ES-I3 (cell line): ENCODE measurements at regions not wholly inside any gene's neighbourhood (a gene's known extent, or its start where the extent isn't known, plus 50 kb on each side); places are given as distances from the start of the nearest gene placed in this dataset.

ENCODE experiments used
- H3K36me3 ChIP-seq: 2 replicates; pipeline ENCODE4 v1.6.1; 2013; ENCODE audit warnings: mild to moderate bottlenecking, low read length, control low read depth, moderate library complexity; ENCODE audit not compliant: insufficient read depth
- H3K4me1 ChIP-seq: 2 replicates; pipeline ENCODE4 v1.6.1; 2013; ENCODE audit warnings: mild to moderate bottlenecking, control low read depth, low read length; ENCODE audit not compliant: insufficient read depth
- H3K9ac ChIP-seq: 2 replicates; pipeline ENCODE4 v1.6.1; 2013; ENCODE audit warnings: low read depth, mild to moderate bottlenecking, low read length, moderate library complexity
- H3K9me3 ChIP-seq: 2 replicates; pipeline ENCODE4 v1.6.1; 2013; ENCODE audit warnings: mild to moderate bottlenecking, low read length, moderate library complexity; ENCODE audit not compliant: control insufficient read depth, insufficient read depth

GRCh38 chr3:103904991-103905390 lies 1461.7 kb upstream of the ALCAM start:
- Histone ChIP-seq H3K36me3 (no peaks in the 10 kb centered on the region), H3K9me3 (no peaks in the 10 kb centered on the region), H3K9ac (no peak overlapping the region), H3K4me1 (no peaks in the 10 kb centered on the region)

GRCh38 chr3:103906304-103906703 lies 1460.4 kb upstream of the ALCAM start:
- Histone ChIP-seq H3K9me3 (no peaks in the 10 kb centered on the region), H3K9ac (no peak overlapping the region), H3K4me1 (no peaks in the 10 kb centered on the region), H3K36me3 (no peaks in the 10 kb centered on the region)

- Histone ChIP-seq H3K9ac (no peak overlapping the region), H3K4me1 (no peaks in the 10 kb centered on the region), H3K9me3 (no peaks in the 10 kb centered on the region), H3K36me3 (no peaks in the 10 kb centered on the region)
Measured at GRCh38 chr3:103906808-103907207, 1459.9 kb upstream of the ALCAM start.

DNA sequence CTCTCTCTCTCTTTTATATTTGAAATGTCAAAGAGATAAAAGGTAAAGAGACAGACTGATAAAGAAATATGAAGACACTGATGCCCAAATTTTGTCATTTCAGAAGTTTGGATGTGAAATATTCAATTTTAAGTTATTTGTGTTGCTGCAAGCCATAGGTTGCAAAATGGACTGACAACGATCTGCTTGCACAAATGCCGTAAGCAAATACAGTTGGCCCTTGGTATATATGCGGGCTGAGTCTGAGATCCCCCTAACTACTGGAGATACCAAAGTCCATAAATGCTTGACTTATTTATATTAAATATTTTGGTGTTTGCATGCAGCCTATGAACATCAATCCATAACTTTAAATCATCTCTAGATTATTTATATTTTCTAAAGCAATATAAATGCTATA lies 1459.1 kb upstream of the ALCAM start:
- Histone ChIP-seq H3K4me1 (no peaks in the 10 kb centered on the region), H3K9me3 (no peaks in the 10 kb centered on the region)

DNA sequence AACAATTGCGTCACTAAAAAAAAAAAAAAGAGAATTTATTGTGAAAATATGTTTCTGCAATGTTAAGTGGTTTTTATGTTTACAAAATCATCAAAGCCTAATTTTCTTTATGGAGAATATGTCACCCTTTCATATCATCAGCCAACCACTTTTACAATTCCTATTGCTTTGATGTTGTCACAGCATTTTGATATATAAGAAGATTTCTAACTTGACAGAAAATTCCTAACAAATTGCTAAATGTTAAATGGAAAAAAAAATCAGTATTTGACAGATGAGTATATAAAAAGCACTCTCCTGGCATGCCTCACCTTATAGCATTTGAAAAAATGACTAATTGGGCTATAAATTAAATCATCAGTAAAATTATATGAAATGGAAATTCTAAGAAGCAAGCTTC lies 1457.3 kb upstream of the ALCAM start:
- Histone ChIP-seq H3K4me1 (no peaks in the 10 kb centered on the region), H3K9me3 (no peaks in the 10 kb centered on the region), H3K9ac (no peak overlapping the region), H3K36me3 (no peaks in the 10 kb centered on the region)

More for the DNA sequence above, 1459.1 kb upstream of the ALCAM start:
- no peak overlapping the region for H3K9ac ChIP-seq
- H3K36me3 ChIP-seq = no peaks in the 10 kb centered on the region

DNA sequence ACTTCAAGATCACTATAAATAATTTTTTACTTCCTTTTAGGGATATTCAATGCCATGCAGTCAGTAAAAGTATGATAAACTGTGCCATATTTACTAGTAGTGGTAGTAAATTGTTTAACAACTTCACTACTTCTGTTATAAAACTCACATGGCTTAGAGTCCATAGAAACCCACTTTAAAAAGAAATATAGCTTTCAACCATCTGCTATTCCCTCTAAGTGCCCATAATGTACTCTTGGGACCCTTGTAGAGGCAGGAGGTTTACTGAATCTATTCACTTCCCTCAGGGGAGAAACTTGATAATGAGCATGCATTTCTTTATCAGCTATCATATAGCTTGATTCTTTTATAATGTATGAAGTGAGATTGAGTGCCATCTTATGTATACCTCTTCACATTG lies 1448.4 kb upstream of the ALCAM start:
- Histone ChIP-seq H3K4me1 (no peaks in the 10 kb centered on the region), H3K9ac (no peak overlapping the region), H3K36me3 (no peaks in the 10 kb centered on the region), H3K9me3 (no peaks in the 10 kb centered on the region)

GRCh38 chr3:103919327-103919726 lies 1447.4 kb upstream of the ALCAM start:
- no peaks in the 10 kb centered on the region for H3K9me3 ChIP-seq
- H3K36me3 ChIP-seq = no peaks in the 10 kb centered on the region
- H3K9ac ChIP-seq = no peak overlapping the region
- no peaks in the 10 kb centered on the region for H3K4me1 ChIP-seq

- Histone ChIP-seq H3K9ac (no peak overlapping the region), H3K4me1 (no peaks in the 10 kb centered on the region), H3K9me3 (no peaks in the 10 kb centered on the region), H3K36me3 (no peaks in the 10 kb centered on the region)
Measured at GRCh38 chr3:103923907-103924306, 1442.8 kb upstream of the ALCAM start.

DNA sequence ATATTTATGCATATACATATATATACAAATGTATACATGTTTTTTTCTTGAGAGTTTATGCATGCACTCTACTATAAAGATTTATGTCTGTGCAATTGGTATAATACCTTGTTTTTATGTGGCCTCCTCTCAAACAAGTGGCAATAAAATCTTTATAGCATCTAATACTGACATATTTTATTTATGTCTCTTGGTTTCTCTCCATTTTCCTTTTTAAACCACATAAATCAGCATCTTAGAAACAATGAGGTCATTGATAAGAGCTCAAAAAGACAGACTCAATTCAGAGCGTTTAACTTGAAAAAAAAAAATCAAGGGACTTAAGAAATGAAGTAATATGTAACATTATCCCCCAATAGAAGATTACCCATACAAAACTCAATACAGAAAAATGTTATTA lies 1442.2 kb upstream of the ALCAM start:
- Histone ChIP-seq H3K4me1 (no peaks in the 10 kb centered on the region), H3K36me3 (no peaks in the 10 kb centered on the region), H3K9me3 (no peaks in the 10 kb centered on the region), H3K9ac (no peak overlapping the region)

DNA sequence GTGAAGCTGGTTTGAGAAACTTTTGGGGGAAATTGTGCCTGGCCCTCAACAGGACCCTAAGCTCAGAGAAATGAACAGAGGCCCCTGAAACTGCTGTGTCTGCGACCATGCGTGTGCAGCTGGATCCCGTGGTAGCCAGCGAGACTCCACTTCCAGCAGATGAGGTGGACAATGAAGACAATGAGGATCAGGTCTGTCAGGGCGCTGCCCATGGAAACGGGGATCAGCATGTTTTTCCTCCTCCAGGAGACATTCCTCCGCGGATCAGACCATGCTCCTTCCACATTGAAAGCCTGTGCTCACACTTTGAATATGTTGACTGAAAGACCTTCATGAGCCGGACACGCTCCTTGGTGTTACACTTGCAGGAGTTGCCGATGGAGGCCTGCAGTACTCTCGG lies 1439.8 kb upstream of the ALCAM start:
- H3K36me3 ChIP-seq = no peaks in the 10 kb centered on the region
- H3K9ac ChIP-seq = no peak overlapping the region
- H3K9me3 ChIP-seq = no peaks in the 10 kb centered on the region
- no peaks in the 10 kb centered on the region for H3K4me1 ChIP-seq

DNA sequence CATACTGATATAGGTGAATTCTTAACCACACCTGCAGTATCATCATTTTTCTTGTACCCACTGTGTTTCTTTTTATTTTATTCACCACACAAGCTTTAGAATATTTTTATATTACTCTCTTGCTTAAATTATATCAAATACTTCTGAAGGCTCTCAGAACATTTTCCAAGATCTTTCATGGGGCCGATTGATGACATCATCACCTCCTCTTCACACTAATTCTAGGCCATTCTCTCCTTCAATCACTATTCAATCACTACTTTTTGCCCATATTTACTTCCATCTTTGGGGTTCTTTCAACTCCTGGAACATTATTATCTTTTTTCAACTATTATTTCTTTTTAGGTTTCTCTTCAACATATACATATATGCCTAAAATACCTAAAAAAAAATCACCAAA lies 1438.8 kb upstream of the ALCAM start:
- H3K9ac ChIP-seq = no peak overlapping the region
- no peaks in the 10 kb centered on the region for H3K4me1 ChIP-seq
- no peaks in the 10 kb centered on the region for H3K9me3 ChIP-seq
- H3K36me3 ChIP-seq = no peaks in the 10 kb centered on the region

DNA sequence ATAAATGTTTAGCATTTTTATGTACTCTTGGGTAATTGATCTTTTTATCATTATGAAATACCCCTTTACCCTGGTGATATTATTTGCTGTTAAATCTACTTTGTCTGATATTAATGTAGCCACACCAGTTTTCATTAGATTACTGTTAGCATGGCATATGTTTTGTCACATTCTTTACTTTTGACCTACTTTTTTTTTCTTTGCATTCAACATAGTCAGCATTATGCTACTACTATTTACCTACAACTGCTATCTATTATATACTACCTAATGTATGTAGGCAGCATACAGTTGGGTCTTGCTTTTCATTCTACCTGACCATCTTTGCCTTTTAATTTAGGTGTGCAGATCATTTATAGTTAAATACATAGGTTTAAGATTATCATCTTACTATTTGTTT lies 1429.6 kb upstream of the ALCAM start:
- Histone ChIP-seq H3K9ac (no peak overlapping the region), H3K9me3 (no peaks in the 10 kb centered on the region), H3K4me1 (no peaks in the 10 kb centered on the region), H3K36me3 (no peaks in the 10 kb centered on the region)

GRCh38 chr3:103947062-103947461 lies 1419.6 kb upstream of the ALCAM start:
- H3K9ac ChIP-seq = no peak overlapping the region
- H3K4me1 ChIP-seq = no peaks in the 10 kb centered on the region
- no peaks in the 10 kb centered on the region for H3K36me3 ChIP-seq
- H3K9me3 ChIP-seq = no peaks in the 10 kb centered on the region

DNA sequence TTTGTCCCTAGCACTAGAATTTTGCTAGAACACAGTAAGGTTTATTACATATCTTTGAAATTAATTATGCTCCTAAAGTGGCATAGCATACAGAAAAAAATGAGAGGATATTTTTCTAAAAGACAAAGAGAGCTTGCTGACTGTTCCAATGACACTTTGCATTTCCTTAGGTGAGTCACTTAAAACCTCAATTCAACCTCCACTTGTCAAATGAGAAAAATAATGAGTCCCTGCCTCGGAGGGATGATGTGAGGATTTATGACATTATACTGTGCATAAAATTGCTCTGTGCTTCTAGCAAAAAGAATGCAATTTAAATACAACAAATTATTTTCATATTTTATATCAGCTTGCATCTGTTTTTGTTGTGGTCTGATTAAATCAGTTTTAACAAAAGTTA lies 1417.0 kb upstream of the ALCAM start:
- no peaks in the 10 kb centered on the region for H3K4me1 ChIP-seq
- H3K36me3 ChIP-seq = no peaks in the 10 kb centered on the region
- no peaks in the 10 kb centered on the region for H3K9me3 ChIP-seq
- no peak overlapping the region for H3K9ac ChIP-seq

- H3K9me3 ChIP-seq = no peaks in the 10 kb centered on the region
- H3K9ac ChIP-seq = no peak overlapping the region
- H3K4me1 ChIP-seq = no peaks in the 10 kb centered on the region
- no peaks in the 10 kb centered on the region for H3K36me3 ChIP-seq
Measured at GRCh38 chr3:103950676-103951075, 1416.0 kb upstream of the ALCAM start.

- no peaks in the 10 kb centered on the region for H3K9me3 ChIP-seq
- H3K9ac ChIP-seq = no peak overlapping the region
- H3K4me1 ChIP-seq = no peaks in the 10 kb centered on the region
- H3K36me3 ChIP-seq = no peaks in the 10 kb centered on the region
Measured at GRCh38 chr3:103953796-103954195, 1412.9 kb upstream of the ALCAM start.
